T-cell (primary cell): ENCODE measurements at regions not wholly inside any gene's neighbourhood (a gene's known extent, or its start where the extent isn't known, plus 50 kb on each side); places are given as distances from the start of the nearest gene placed in this dataset.

ENCODE experiments used
- ATAC-seq, 4 experiments: fragments of 200-7000 bp in 3 of 4; fragments of 150-1000 bp in 1 of 4; cut with Tn5 transposase; replicated peaks in 1 of 4; 1 replicate in 3 of 4; 2 replicates in 1 of 4; pipeline ENCODE4 v1.10.0; 2021; ENCODE audit warnings: moderate library complexity in 3 of 4, mild to moderate bottlenecking in 2 of 4, moderate number of reproducible peaks in 1 of 4
- CTCF ChIA-PET, 2 donors: fragments of 300-600 bp; sonication (Branson Sonifier 250); formaldehyde crosslinking; loops; one replicate each; lab custom pipeline; 2022; ENCODE audit warnings: antibody characterized with exemption in 2 of 2; lab: Charles Lee
- POLR2A ChIA-PET, 2 donors: fragments of 300-600 bp; sonication (Branson Sonifier 250); formaldehyde crosslinking; loops; one replicate each; lab custom pipeline; 2022; ENCODE audit warnings: antibody characterized with exemption in 2 of 2; lab: Charles Lee
- DNase-seq, 35 experiments: peaks; one replicate each; pipeline versions ENCODE4 v3.0.0 to v3.0.0-alpha.2; 2013 to 2023
- H3K27ac ChIP-seq: one replicate; pipeline ENCODE4 v1.5.1; 2013; ENCODE audit warnings: low read length
- H3K27me3 ChIP-seq, 2 experiments: replicated peaks in 1 of 2; 1 replicate in 1 of 2; 2 replicates in 1 of 2; pipeline versions ENCODE4 v1.6.1 to v1.7.0; 2013; ENCODE audit warnings: low read length in 1 of 2, mixed read lengths in 1 of 2; ENCODE audit not compliant: control insufficient read depth in 2 of 2, insufficient read depth in 2 of 2; ENCODE audit errors: extremely low read depth in 1 of 2
- H3K36me3 ChIP-seq, 2 donors: 1 replicate in 1 of 2; 2 replicates in 1 of 2; pipeline versions ENCODE4 v1.6.1 to v1.7.0; 2013; ENCODE audit warnings: low read length in 1 of 2; ENCODE audit not compliant: control insufficient read depth in 2 of 2, insufficient read depth in 1 of 2; ENCODE audit errors: extremely low read depth in 1 of 2
- H3K4me1 ChIP-seq, 2 experiments: 1 replicate in 1 of 2; 2 replicates in 1 of 2; pipeline versions ENCODE4 v1.6.1 to v1.7.0; 2013; ENCODE audit warnings: low read length in 2 of 2, mixed read lengths in 1 of 2; ENCODE audit not compliant: insufficient read depth in 2 of 2, control insufficient read depth in 1 of 2; ENCODE audit errors: extremely low read depth in 1 of 2
- H3K4me3 ChIP-seq, 2 donors: 1 replicate in 1 of 2; 2 replicates in 1 of 2; pipeline versions ENCODE4 v1.5.1 to v1.7.0; 2013; ENCODE audit warnings: mild to moderate bottlenecking in 2 of 2, low read length in 1 of 2, moderate library complexity in 1 of 2; ENCODE audit not compliant: control insufficient read depth in 1 of 2; ENCODE audit errors: extremely low read depth in 1 of 2
- H3K9me3 ChIP-seq: 2 replicates; pipeline ENCODE4 v1.7.0; 2013
- H3K27ac Mint-ChIP-seq, 2 donors: one replicate each; pipeline ENCODE4 v1.8.0; 2020 to 2021; ENCODE audit warnings: mild to moderate bottlenecking in 2 of 2, mixed read lengths in 2 of 2
- H3K27me3 Mint-ChIP-seq, 2 donors: one replicate each; pipeline ENCODE4 v1.8.0; 2021 to 2022; ENCODE audit warnings: mixed read lengths in 2 of 2
- H3K36me3 Mint-ChIP-seq: one replicate; pipeline ENCODE4 v1.8.0; 2021; ENCODE audit warnings: mixed read lengths
- H3K4me1 Mint-ChIP-seq, 3 donors: one replicate each; pipeline ENCODE4 v1.8.0; 2020 to 2022; ENCODE audit warnings: mixed read lengths in 3 of 3, mild to moderate bottlenecking in 1 of 3
- H3K4me3 Mint-ChIP-seq, 3 donors: one replicate each; pipeline ENCODE4 v1.8.0; 2020 to 2022; ENCODE audit warnings: mild to moderate bottlenecking in 3 of 3, mixed read lengths in 3 of 3, moderate library complexity in 3 of 3
- H3K9me3 Mint-ChIP-seq, 3 donors: one replicate each; pipeline ENCODE4 v1.8.0; 2020 to 2022; ENCODE audit warnings: mixed read lengths in 3 of 3
- WGBS: methylation state at CpG from one replicate; pipeline ENCODE4 v1.1.5; 2013; ENCODE audit warnings: missing lambda C conversion rate; ENCODE audit not compliant: insufficient coverage; 5-methylcytosine and 5-hydroxymethylcytosine counted together

- Mint-ChIP-seq H3K36me3 (peaks cover 3% of the 10 kb centered on the region), H3K4me1 (no peaks in the 10 kb centered on the region), H3K9me3 (peaks cover 0 to 9% (median 3%) of the 10 kb centered on the region in 3 donors), H3K4me3 (no peak overlapping the region), H3K27me3 (peaks cover 4 to 10% of the 10 kb centered on the region in 2 donors), H3K27ac (no peak overlapping the region)
- POLR2A ChIA-PET: no interaction called here
- 100% methylated on average over 1 of the region's 6 CpGs for WGBS
- Histone ChIP-seq H3K36me3 (no peaks in the 10 kb centered on the region), H3K27ac (no peak overlapping the region), H3K27me3 (no peaks in the 10 kb centered on the region), H3K4me1 (no peaks in the 10 kb centered on the region), H3K4me3 (no peak overlapping the region), H3K9me3 (no peaks in the 10 kb centered on the region)
- ATAC-seq (no peak), DNase-seq (no peak)
- CTCF ChIA-PET: no interaction called here
Observed at GRCh38 chr1:58283388-58284224, 262.9 kb downstream of the OMA1 start.

- no peak for DNase-seq
- peaks cover 0 to 6% (median 3%) of the 10 kb centered on the region in 3 donors for H3K9me3 Mint-ChIP-seq
- H3K27me3 ChIP-seq: no peaks in the 10 kb centered on the region
- peaks cover 1% of the 10 kb centered on the region for H3K36me3 Mint-ChIP-seq
- POLR2A ChIA-PET: no interaction called here
- H3K4me3 Mint-ChIP-seq: no peak overlapping the region
- WGBS: no CpG with 5 or more reads among the region's 7 CpGs
- ATAC-seq: no peak
- no peak overlapping the region for H3K27ac ChIP-seq
- no peak overlapping the region for H3K27ac Mint-ChIP-seq
- H3K9me3 ChIP-seq: no peaks in the 10 kb centered on the region
- CTCF ChIA-PET: interaction anchor here (0.6 kb wide), 2 partner anchors 1185 to 1415 kb away, joined by 3 read pairs; no protein-coding TSS in a partner anchor
- no peaks in the 10 kb centered on the region for H3K36me3 ChIP-seq
- H3K27me3 Mint-ChIP-seq: peaks cover 4 to 10% of the 10 kb centered on the region in 2 donors
- no peaks in the 10 kb centered on the region for H3K4me1 Mint-ChIP-seq
- no peaks in the 10 kb centered on the region for H3K4me1 ChIP-seq
- no peak overlapping the region for H3K4me3 ChIP-seq
Observed at GRCh38 chr1:58282623-58283387, 263.7 kb downstream of the OMA1 start.

- no peaks in the 10 kb centered on the region for H3K4me1 ChIP-seq
- no peak overlapping the region for H3K27ac ChIP-seq
- Mint-ChIP-seq H3K4me1 (no peaks in the 10 kb centered on the region), H3K9me3 (no peaks in the 10 kb centered on the region), H3K27me3 (peaks cover 0 to 5% of the 10 kb centered on the region in 2 donors), H3K36me3 (no peaks in the 10 kb centered on the region), H3K27ac (no peak overlapping the region), H3K4me3 (no peak overlapping the region)
- H3K4me3 ChIP-seq: no peak overlapping the region
- no peak for DNase-seq
- H3K27me3 ChIP-seq: no peaks in the 10 kb centered on the region
- ChIA-PET POLR2A (interaction anchor here in 1 of 2 donors (0.5 kb wide), 1 partner anchor 400 kb away, joined by 6 read pairs; no protein-coding TSS in a partner anchor), CTCF (no interaction called here)
- WGBS: 58% methylated on average over 2 of the region's 3 CpGs
- H3K9me3 ChIP-seq: no peaks in the 10 kb centered on the region
- H3K36me3 ChIP-seq: no peaks in the 10 kb centered on the region
- ATAC-seq: no peak
Observed at GRCh38 chr1:58266242-58266641, 280.3 kb downstream of the OMA1 start.

GRCh38 chr1:58264462-58264861 lies 282.1 kb downstream of the OMA1 start:
- DNase-seq (no peak), ATAC-seq (no peak)
- Histone ChIP-seq H3K4me1 (no peaks in the 10 kb centered on the region), H3K36me3 (no peaks in the 10 kb centered on the region), H3K27me3 (no peaks in the 10 kb centered on the region), H3K27ac (no peak overlapping the region), H3K9me3 (no peaks in the 10 kb centered on the region), H3K4me3 (no peak overlapping the region)
- Mint-ChIP-seq H3K9me3 (no peaks in the 10 kb centered on the region), H3K36me3 (no peaks in the 10 kb centered on the region), H3K27ac (no peak overlapping the region), H3K4me3 (no peak overlapping the region), H3K4me1 (no peaks in the 10 kb centered on the region), H3K27me3 (peaks cover 3 to 9% of the 10 kb centered on the region in 2 donors)
- POLR2A ChIA-PET: no interaction called here
- CTCF ChIA-PET: no interaction called here
- no CpG with 5 or more reads among the region's 2 CpGs for WGBS

GRCh38 chr1:58262702-58263101 lies 283.8 kb downstream of the OMA1 start:
- Mint-ChIP-seq H3K27ac (no peak overlapping the region), H3K27me3 (peaks cover 3 to 9% of the 10 kb centered on the region in 2 donors), H3K4me3 (no peak overlapping the region), H3K9me3 (no peaks in the 10 kb centered on the region), H3K4me1 (no peaks in the 10 kb centered on the region), H3K36me3 (no peaks in the 10 kb centered on the region)
- ATAC-seq (no peak), DNase-seq (no peak)
- ChIA-PET CTCF (no interaction called here), POLR2A (no interaction called here)
- Histone ChIP-seq H3K9me3 (no peaks in the 10 kb centered on the region), H3K27me3 (no peaks in the 10 kb centered on the region), H3K4me3 (no peak overlapping the region), H3K27ac (no peak overlapping the region), H3K36me3 (no peaks in the 10 kb centered on the region), H3K4me1 (no peaks in the 10 kb centered on the region)
- no CpG with 5 or more reads among the region's 2 CpGs for WGBS

- Histone ChIP-seq H3K4me3 (no peak overlapping the region), H3K4me1 (no peaks in the 10 kb centered on the region), H3K27ac (no peak overlapping the region), H3K27me3 (no peaks in the 10 kb centered on the region), H3K36me3 (no peaks in the 10 kb centered on the region), H3K9me3 (no peaks in the 10 kb centered on the region)
- H3K4me3 Mint-ChIP-seq: no peak overlapping the region
- CTCF ChIA-PET: interaction anchor here (0.8 to 0.9 kb wide), 2 partner anchors 9 to 1890 kb away, joined by 3 read pairs; no protein-coding TSS in a partner anchor
- H3K4me1 Mint-ChIP-seq: no peaks in the 10 kb centered on the region
- no peak for ATAC-seq
- DNase-seq: no peak
- H3K9me3 Mint-ChIP-seq: peaks cover 0 to 5% (median 0%) of the 10 kb centered on the region in 3 donors
- no peaks in the 10 kb centered on the region for H3K36me3 Mint-ChIP-seq
- WGBS: 78% methylated on average over 2 of the region's 10 CpGs
- POLR2A ChIA-PET: no interaction called here
- no peak overlapping the region for H3K27ac Mint-ChIP-seq
- H3K27me3 Mint-ChIP-seq: peaks cover 3 to 9% of the 10 kb centered on the region in 2 donors
Observed at GRCh38 chr1:58258082-58258481, 288.4 kb downstream of the OMA1 start.
